Neural cell (in vitro differentiated cells): ENCODE measurements at regions not wholly inside any gene's neighbourhood (a gene's known extent, or its start where the extent isn't known, plus 50 kb on each side); places are given as distances from the start of the nearest gene placed in this dataset.

Experiments
- H2AFZ ChIP-seq: fragments of 200-600, 300-800 bp; sonication (generic), shearing (Covaris generic); 2 replicates; pipeline ENCODE4 v1.6.0; 2014; ENCODE audit warnings: low read depth, mild to moderate bottlenecking, antibody characterized with exemption, low read length, moderate library complexity
- H3F3A ChIP-seq: fragments of 200-600 bp; shearing (Covaris generic); 2 replicates; pipeline ENCODE4 v1.6.1; 2016; ENCODE audit warnings: mild to moderate bottlenecking, moderate library complexity, mixed read lengths, antibody characterized with exemption, low read length; ENCODE audit not compliant: insufficient read depth, poor library complexity, severe bottlenecking
- H3K27ac ChIP-seq: fragments of 200-600, 300-800 bp; sonication (generic), shearing (Covaris generic); 2 replicates; pipeline ENCODE4 v1.5.1; 2014; ENCODE audit warnings: mild to moderate bottlenecking, low read length, moderate library complexity
- H3K27me3 ChIP-seq: fragments of 300-800, 200-600 bp; sonication (generic), shearing (Covaris generic); 2 replicates; pipeline ENCODE4 v1.6.0; 2014; ENCODE audit warnings: mild to moderate bottlenecking, low read depth, low read length, moderate library complexity; ENCODE audit not compliant: insufficient read depth
- H3K36me3 ChIP-seq: fragments of 300-800, 200-600 bp; sonication (generic), shearing (Covaris generic); 2 replicates; pipeline ENCODE4 v1.5.1; 2014; ENCODE audit warnings: mild to moderate bottlenecking, antibody characterized with exemption, low read length, moderate library complexity; ENCODE audit not compliant: insufficient read depth
- H3K4me2 ChIP-seq: fragments of 300-800, 200-600 bp; sonication (generic), shearing (Covaris generic); 2 replicates; pipeline ENCODE4 v1.6.0; 2014; ENCODE audit warnings: mild to moderate bottlenecking, low read length
- H3K4me3 ChIP-seq: fragments of 300-800, 200-600 bp; sonication (generic), shearing (Covaris generic); 2 replicates; pipeline ENCODE4 v1.5.1; 2014; ENCODE audit warnings: mild to moderate bottlenecking, low read length, moderate library complexity
- H3K79me2 ChIP-seq: fragments of 200-600 bp; shearing (Covaris generic); replicated peaks from 2 replicates; pipeline ENCODE4 v1.6.0; 2014; ENCODE audit warnings: mild to moderate bottlenecking, low read length, moderate library complexity; ENCODE audit not compliant: insufficient read depth
- H3K9ac ChIP-seq: fragments of 300-800, 200-600 bp; sonication (generic), shearing (Covaris generic); 2 replicates; pipeline ENCODE4 v1.6.1; 2016; ENCODE audit warnings: mild to moderate bottlenecking, low read length, mixed read lengths
- H3K9me2 ChIP-seq: fragments of 200-600 bp; shearing (Covaris generic); 2 replicates; pipeline ENCODE4 v1.6.1; 2016; ENCODE audit warnings: mild to moderate bottlenecking, low read length, mixed read lengths; ENCODE audit not compliant: insufficient read depth
- H3K9me3 ChIP-seq: fragments of 200-600, 300-800 bp; sonication (generic), shearing (Covaris generic); 2 replicates; pipeline ENCODE4 v1.6.1; 2016; ENCODE audit warnings: mild to moderate bottlenecking, mixed run types, low read length, moderate library complexity, mixed read lengths
- H4K20me1 ChIP-seq: fragments of 200-600 bp; shearing (Covaris generic); 2 replicates; pipeline ENCODE4 v1.6.1; 2016; ENCODE audit warnings: mild to moderate bottlenecking, mixed run types; ENCODE audit not compliant: insufficient read depth
- EP300 ChIP-seq: fragments of 450-650 bp; conservative IDR thresholded peaks from 2 replicates; pipeline ENCODE4 v1.6.1; 2014; ENCODE audit warnings: antibody characterized with exemption, mild to moderate bottlenecking, moderate library complexity; ENCODE audit not compliant: poor library complexity, severe bottlenecking
- EZH2 ChIP-seq: fragments of 200-600, 300-800 bp; shearing (Covaris generic), sonication (generic); IDR thresholded peaks from 2 replicates; pipeline ENCODE4 v1.6.1; 2014; ENCODE audit warnings: antibody characterized with exemption, low read length, borderline replicate concordance, mild to moderate bottlenecking; ENCODE audit not compliant: insufficient read depth, poor library complexity, severe bottlenecking
- MXI1 ChIP-seq: fragments of 450-650 bp; conservative IDR thresholded peaks from 2 replicates; pipeline ENCODE4 v1.6.1; 2014; ENCODE audit warnings: antibody characterized with exemption, mild to moderate bottlenecking; ENCODE audit not compliant: poor library complexity, severe bottlenecking
- POLR2AphosphoS5 ChIP-seq: IDR thresholded peaks from 2 replicates; pipeline ENCODE4 v1.6.1; 2012
- RAD21 ChIP-seq: fragments of 450-650 bp; conservative IDR thresholded peaks from 2 replicates; pipeline ENCODE4 v1.6.1; 2014; ENCODE audit warnings: antibody characterized with exemption, mild to moderate bottlenecking, moderate library complexity
- SMC3 ChIP-seq: fragments of 450-650 bp; conservative IDR thresholded peaks from 2 replicates; pipeline ENCODE4 v1.6.1; 2014; ENCODE audit warnings: antibody characterized with exemption, mild to moderate bottlenecking, moderate library complexity; ENCODE audit not compliant: poor library complexity
- TAF1 ChIP-seq: IDR thresholded peaks from 2 replicates; pipeline ENCODE4 v1.6.1; 2012; ENCODE audit warnings: low read depth
- TF ChIP-seq, protein P1 (sequence below): IDR thresholded peaks from 2 replicates; pipeline ENCODE4 v1.6.1; 2012; ENCODE audit warnings: borderline replicate concordance
- TF ChIP-seq, protein P2 (sequence below): fragments of 450-650 bp; IDR thresholded peaks from 2 replicates; pipeline ENCODE4 v1.5.1; 2014; ENCODE audit warnings: antibody characterized with exemption, mild to moderate bottlenecking, moderate library complexity; ENCODE audit not compliant: poor library complexity, severe bottlenecking

DNA sequence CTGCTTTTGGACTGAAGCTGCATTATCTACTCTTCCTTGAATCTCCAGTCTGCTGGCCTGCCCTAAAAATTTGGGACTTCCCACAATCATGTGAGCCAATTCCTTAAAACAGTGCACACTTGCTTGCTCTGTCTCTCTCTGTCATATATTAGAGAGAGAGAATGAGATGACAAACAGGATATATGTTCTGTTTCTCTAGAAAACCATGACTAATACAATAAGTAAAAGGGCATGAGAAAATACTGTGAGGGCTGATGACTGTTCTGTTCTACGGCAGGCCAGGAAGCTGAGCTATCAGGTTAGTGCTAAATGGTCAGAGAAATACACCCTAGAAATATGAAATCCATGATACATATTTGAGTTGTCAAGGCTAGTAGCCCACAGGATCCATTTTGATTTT is 1896.8 kb upstream of the CELF4 start:
- TF ChIP-seq EZH2, result no peak
- TF ChIP-seq EP300, result no peak
- TF ChIP-seq MXI1, result no peak
- TF ChIP-seq, protein P1, sequence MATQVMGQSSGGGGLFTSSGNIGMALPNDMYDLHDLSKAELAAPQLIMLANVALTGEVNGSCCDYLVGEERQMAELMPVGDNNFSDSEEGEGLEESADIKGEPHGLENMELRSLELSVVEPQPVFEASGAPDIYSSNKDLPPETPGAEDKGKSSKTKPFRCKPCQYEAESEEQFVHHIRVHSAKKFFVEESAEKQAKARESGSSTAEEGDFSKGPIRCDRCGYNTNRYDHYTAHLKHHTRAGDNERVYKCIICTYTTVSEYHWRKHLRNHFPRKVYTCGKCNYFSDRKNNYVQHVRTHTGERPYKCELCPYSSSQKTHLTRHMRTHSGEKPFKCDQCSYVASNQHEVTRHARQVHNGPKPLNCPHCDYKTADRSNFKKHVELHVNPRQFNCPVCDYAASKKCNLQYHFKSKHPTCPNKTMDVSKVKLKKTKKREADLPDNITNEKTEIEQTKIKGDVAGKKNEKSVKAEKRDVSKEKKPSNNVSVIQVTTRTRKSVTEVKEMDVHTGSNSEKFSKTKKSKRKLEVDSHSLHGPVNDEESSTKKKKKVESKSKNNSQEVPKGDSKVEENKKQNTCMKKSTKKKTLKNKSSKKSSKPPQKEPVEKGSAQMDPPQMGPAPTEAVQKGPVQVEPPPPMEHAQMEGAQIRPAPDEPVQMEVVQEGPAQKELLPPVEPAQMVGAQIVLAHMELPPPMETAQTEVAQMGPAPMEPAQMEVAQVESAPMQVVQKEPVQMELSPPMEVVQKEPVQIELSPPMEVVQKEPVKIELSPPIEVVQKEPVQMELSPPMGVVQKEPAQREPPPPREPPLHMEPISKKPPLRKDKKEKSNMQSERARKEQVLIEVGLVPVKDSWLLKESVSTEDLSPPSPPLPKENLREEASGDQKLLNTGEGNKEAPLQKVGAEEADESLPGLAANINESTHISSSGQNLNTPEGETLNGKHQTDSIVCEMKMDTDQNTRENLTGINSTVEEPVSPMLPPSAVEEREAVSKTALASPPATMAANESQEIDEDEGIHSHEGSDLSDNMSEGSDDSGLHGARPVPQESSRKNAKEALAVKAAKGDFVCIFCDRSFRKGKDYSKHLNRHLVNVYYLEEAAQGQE, result no peak
- TF ChIP-seq, protein P2, sequence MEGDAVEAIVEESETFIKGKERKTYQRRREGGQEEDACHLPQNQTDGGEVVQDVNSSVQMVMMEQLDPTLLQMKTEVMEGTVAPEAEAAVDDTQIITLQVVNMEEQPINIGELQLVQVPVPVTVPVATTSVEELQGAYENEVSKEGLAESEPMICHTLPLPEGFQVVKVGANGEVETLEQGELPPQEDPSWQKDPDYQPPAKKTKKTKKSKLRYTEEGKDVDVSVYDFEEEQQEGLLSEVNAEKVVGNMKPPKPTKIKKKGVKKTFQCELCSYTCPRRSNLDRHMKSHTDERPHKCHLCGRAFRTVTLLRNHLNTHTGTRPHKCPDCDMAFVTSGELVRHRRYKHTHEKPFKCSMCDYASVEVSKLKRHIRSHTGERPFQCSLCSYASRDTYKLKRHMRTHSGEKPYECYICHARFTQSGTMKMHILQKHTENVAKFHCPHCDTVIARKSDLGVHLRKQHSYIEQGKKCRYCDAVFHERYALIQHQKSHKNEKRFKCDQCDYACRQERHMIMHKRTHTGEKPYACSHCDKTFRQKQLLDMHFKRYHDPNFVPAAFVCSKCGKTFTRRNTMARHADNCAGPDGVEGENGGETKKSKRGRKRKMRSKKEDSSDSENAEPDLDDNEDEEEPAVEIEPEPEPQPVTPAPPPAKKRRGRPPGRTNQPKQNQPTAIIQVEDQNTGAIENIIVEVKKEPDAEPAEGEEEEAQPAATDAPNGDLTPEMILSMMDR, result no peak
- TF ChIP-seq POLR2AphosphoS5, result no peak
- no peak for TF ChIP-seq TAF1
- no peak for TF ChIP-seq RAD21
- no peak for TF ChIP-seq SMC3
- no peaks in the 10 kb centered on the region for H4K20me1 ChIP-seq
- no peak overlapping the region for H3K27ac ChIP-seq
- H3K27me3 ChIP-seq, result no peaks in the 10 kb centered on the region
- H3F3A ChIP-seq, result no peaks in the 10 kb centered on the region
- no peaks in the 10 kb centered on the region for H3K79me2 ChIP-seq
- no peak overlapping the region for H2AFZ ChIP-seq
- no peak overlapping the region for H3K4me3 ChIP-seq
- no peaks in the 10 kb centered on the region for H3K9me3 ChIP-seq
- no peak overlapping the region for H3K4me2 ChIP-seq
- no peaks in the 10 kb centered on the region for H3K9me2 ChIP-seq
- no peaks in the 10 kb centered on the region for H3K36me3 ChIP-seq
- no peak overlapping the region for H3K9ac ChIP-seq

DNA sequence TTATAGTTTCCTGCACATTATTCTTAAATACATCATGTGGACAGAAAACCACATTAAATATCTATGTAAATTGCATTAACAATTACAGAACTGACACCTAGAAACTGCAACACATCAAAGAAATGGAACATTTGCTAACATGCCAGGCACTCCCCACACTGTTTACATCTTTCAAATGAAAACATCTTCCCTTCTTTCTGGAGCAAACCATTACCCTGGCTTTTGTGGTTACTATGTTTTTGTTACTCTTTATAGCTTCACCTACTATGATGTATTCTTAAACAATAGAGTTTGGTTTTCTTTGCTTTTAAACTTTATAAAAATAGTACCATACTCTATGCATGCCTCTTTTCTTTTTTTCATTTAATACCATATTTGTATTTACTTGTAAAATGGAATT is 1894.5 kb upstream of the CELF4 start:
- no peaks in the 10 kb centered on the region for H3K9me3 ChIP-seq
- no peaks in the 10 kb centered on the region for H3K9me2 ChIP-seq
- no peaks in the 10 kb centered on the region for H4K20me1 ChIP-seq
- no peak overlapping the region for H3K9ac ChIP-seq
- H2AFZ ChIP-seq, result no peak overlapping the region
- no peak overlapping the region for H3K4me3 ChIP-seq
- H3F3A ChIP-seq, result no peaks in the 10 kb centered on the region
- H3K79me2 ChIP-seq, result no peaks in the 10 kb centered on the region
- H3K4me2 ChIP-seq, result no peak overlapping the region
- no peaks in the 10 kb centered on the region for H3K36me3 ChIP-seq
- no peak overlapping the region for H3K27ac ChIP-seq
- no peaks in the 10 kb centered on the region for H3K27me3 ChIP-seq
- TF ChIP-seq POLR2AphosphoS5 (no peak), RAD21 (no peak), TAF1 (no peak)
- TF ChIP-seq, protein P2, result no peak
- TF ChIP-seq, protein P1, result no peak
